ENCODE measurements at regions not wholly inside any gene's neighbourhood (a gene's known extent, or its start where the extent isn't known, plus 50 kb on each side); places are given as distances from the start of the nearest gene placed in this dataset.

DNA sequence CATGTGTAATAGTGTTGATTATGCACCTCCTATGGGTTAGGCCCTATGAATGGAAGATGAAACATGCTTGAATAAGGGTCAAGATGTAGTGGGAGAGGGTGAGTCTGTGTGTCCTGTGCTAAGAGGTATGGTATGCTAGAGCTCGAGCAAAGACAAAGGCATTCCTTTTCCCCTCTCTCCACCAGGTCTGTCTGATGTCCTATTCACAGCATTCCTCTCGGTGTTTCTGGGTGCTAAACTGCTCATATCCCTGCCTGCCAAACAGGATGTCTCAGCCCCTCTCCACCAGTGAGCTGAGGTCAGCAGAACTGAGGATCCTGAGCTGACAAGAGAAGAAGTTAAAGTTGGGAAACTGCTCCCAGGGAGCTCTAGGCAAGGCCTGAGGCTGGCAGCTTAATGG lies 344.9 kb downstream of the TSN start:
- TF ChIP-seq, protein P1, sequence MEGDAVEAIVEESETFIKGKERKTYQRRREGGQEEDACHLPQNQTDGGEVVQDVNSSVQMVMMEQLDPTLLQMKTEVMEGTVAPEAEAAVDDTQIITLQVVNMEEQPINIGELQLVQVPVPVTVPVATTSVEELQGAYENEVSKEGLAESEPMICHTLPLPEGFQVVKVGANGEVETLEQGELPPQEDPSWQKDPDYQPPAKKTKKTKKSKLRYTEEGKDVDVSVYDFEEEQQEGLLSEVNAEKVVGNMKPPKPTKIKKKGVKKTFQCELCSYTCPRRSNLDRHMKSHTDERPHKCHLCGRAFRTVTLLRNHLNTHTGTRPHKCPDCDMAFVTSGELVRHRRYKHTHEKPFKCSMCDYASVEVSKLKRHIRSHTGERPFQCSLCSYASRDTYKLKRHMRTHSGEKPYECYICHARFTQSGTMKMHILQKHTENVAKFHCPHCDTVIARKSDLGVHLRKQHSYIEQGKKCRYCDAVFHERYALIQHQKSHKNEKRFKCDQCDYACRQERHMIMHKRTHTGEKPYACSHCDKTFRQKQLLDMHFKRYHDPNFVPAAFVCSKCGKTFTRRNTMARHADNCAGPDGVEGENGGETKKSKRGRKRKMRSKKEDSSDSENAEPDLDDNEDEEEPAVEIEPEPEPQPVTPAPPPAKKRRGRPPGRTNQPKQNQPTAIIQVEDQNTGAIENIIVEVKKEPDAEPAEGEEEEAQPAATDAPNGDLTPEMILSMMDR (IDR thresholded peaks at IDR 0.05) = no peak
- no peak for DNase-seq (ENCODE audit: low spot score)
- no peak for ATAC-seq (ENCODE audit: low FRiP score)

DNA sequence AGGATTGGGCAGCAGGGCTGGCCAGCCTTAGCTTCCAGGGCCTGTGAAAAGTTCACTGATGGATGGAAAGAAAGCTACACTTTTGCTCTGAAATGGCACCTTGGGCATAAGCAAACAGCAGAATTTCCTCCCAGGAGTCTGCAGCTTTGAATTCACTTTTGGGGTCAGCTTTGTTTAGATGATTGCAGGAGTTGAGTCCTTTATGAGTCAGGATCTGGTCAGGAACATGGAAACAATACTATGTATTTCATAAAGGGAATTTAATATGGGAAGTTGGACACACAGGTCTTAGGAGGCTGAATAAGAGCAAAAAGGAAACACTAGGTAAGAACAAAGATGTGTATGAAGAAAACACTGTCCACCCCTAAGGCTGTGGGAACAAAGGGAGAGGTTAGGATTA lies 345.3 kb downstream of the TSN start:
- TF ChIP-seq, protein P1 (IDR thresholded peaks at IDR 0.05) = no peak
- DNase-seq (ENCODE audit: low spot score) = no peak
- no peak for ATAC-seq (ENCODE audit: low FRiP score)

DNA sequence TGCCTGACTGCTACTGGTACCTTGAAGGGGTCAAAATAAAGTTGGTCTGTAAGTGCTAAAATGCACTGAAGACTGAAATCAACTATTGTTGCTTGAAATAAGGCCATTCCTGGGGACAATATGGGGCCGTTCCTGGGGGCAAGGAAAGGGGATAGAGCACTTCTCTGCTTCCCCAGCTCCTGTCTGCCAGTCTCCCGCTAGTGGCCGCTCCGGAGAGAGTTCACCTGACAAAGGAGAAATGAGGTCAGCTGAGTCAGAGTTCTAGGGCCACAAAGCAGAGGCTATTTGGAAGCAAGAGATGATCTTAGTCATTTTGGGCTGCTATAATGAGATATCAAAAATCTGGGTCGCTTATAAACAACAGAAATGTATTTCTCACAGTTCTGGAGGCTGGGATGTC lies 345.9 kb downstream of the TSN start:
- ATAC-seq (ENCODE audit: low FRiP score) = no peak
- DNase-seq (ENCODE audit: low spot score) = no peak
- TF ChIP-seq, protein P1 (IDR thresholded peaks at IDR 0.05) = no peak

DNA sequence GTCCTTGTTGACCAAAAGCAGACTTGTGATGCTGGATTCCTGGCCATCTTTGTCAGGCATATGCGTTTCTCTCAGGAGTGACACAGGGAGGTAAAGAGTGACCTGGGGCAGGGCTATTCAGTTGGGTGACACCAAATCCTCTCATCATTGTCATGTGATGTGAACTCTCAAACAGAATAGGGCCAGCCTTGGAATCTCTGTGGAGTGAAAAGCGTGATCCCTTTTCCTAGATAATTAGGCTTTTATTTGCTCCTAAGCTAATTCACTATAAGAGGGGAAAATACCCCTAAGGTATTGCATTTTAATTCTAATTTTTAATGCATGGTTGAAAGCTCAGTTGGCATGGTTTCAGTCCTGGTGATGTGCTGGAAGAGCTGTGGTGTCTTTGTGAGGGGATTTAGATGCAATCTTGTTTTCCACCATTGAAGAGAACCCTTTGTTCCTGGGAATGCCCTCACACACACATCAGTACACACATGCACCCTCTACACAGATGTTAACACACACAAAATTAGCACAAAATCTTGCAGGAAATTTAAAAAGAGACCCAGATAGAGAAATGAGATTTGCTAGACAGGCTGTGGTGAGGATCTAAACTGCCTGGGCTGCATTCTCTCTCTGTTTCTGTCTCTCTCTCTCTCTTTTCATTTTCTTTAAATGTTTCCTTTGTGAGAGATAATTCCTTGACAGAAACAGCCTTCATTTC lies 349.9 kb downstream of the TSN start:
- no peak for DNase-seq (ENCODE audit: low spot score)
- TF ChIP-seq, protein P1 (IDR thresholded peaks at IDR 0.05) = no peak
- no peak for ATAC-seq (ENCODE audit: low FRiP score)

DNA sequence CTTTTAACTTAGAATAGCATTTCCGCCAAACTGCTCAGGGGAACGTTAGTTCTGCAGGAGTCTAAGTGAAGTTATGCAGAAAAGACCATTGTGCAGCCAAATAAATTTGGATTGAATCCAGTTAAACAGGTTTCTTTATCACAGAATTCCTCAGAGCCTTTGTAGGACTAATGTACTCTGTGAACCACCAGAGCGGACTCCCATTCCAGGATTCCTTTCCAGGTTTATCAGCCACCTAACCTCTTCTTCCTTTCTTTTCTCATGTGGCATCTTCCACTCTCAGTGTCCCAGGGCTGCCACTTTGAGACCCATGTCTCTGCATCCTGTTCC lies 350.4 kb downstream of the TSN start:
- ATAC-seq (ENCODE audit: low FRiP score) = no peak
- no peak for DNase-seq (ENCODE audit: low spot score)
- TF ChIP-seq, protein P1 (IDR thresholded peaks at IDR 0.05) = no peak

DNA sequence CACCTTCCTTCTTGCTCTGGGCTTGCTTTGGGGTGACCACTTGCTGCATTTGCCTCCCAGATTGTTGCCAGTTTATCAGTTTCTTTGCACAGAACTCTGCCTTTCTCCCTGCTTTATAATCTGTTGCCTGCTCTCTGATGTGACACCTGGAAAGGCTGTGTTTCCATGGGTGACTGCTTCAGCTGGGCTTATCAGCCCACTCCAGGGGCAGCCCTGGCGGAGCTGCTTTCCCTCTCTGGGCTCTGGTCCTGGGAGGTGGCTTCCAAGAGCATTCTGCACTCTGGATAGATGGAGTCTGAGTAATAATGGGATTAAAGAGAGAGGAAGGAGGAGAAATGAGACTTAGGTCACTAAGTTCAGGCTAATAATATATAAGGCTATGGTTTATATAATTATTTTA lies 352.7 kb downstream of the TSN start:
- TF ChIP-seq, protein P1 (IDR thresholded peaks at IDR 0.05) = no peak
- no peak for ATAC-seq (ENCODE audit: low FRiP score)
- DNase-seq (ENCODE audit: low spot score) = no peak

DNA sequence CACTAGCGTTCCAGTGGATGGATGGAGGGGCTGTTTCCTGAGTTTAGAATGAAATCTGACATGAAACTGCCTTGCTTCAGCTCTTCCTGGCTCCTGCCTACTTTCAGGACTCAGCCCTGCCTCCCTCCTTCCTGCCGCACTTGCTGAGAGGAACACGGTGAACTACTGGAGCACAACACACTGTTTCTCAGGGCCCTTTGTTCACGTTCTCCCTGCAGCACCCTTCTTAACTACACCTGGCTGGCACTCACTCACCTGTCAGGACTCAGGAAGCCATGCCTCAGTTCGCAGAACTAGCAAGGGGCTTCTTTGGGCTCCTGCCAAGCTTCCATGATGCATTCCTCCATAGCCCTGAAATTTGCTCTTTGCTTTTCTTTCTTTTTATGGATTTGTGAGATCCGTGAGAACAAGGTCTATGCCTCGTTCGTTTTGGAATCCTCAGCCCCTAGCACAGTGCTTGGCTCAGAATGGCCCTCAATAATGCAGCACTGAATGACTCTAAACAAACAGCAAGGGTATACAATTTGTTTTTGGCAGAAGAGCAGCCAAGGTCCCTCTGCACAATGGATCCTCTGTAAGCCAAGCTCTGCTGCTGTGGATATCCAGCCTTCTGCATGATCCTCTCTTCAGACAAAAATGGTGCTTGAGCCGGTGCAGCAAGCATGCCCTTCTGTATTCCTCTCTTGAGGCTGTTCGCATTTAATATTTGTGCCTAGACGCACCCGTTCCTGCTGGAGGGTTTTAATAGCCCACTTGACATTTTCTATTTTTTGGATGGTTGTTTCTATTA lies 357.0 kb downstream of the TSN start:
- TF ChIP-seq, protein P1 (IDR thresholded peaks at IDR 0.05) = no peak
- no peak for ATAC-seq (ENCODE audit: low FRiP score)
- no peak for DNase-seq (ENCODE audit: low spot score)

All from omental fat pad (tissue), 3 donors.